ENCODE measurements at regions not wholly inside any gene's neighbourhood (a gene's known extent, or its start where the extent isn't known, plus 50 kb on each side); places are given as distances from the start of the nearest gene placed in this dataset.

GRCh38 chr14:53793790-53794505 is 162.7 kb downstream of the BMP4 start:
- no peak for DNase-seq

GRCh38 chr14:53792909-53793308 is 163.7 kb downstream of the BMP4 start:
- DNase-seq, result no peak

GRCh38 chr14:53790731-53791500 is 165.7 kb downstream of the BMP4 start:
- no peak for DNase-seq

GRCh38 chr14:53788566-53788965 is 168.1 kb downstream of the BMP4 start:
- DNase-seq, result no peak

GRCh38 chr14:53786045-53786444 is 170.6 kb downstream of the BMP4 start:
- DNase-seq, result no peak

- no peak for DNase-seq
Measured at GRCh38 chr14:53784688-53785087, 171.9 kb downstream of the BMP4 start.

- DNase-seq, result no peak
Measured at GRCh38 chr14:53783256-53783655, 173.4 kb downstream of the BMP4 start.

GRCh38 chr14:53780051-53780555 is 176.5 kb downstream of the BMP4 start:
- no peak for DNase-seq

GRCh38 chr14:53779301-53779700 is 177.3 kb downstream of the BMP4 start:
- no peak for DNase-seq

- DNase-seq, result no peak
Measured at GRCh38 chr14:53778263-53778662, 178.4 kb downstream of the BMP4 start.

- no peak for DNase-seq
Measured at GRCh38 chr14:53772936-53773335, 183.7 kb downstream of the BMP4 start.

- no peak for DNase-seq
Measured at GRCh38 chr14:53767566-53767965, 189.1 kb downstream of the BMP4 start.

- DNase-seq, result no peak
Measured at GRCh38 chr14:53766601-53767000, 190.0 kb downstream of the BMP4 start.

GRCh38 chr14:53766106-53766505 is 190.5 kb downstream of the BMP4 start:
- no peak for DNase-seq

GRCh38 chr14:53764846-53765245 is 191.8 kb downstream of the BMP4 start:
- DNase-seq, result no peak

- no peak for DNase-seq
Measured at GRCh38 chr14:53758141-53758540, 198.5 kb downstream of the BMP4 start.

- no peak for DNase-seq
Measured at GRCh38 chr14:53757732-53758131, 198.9 kb downstream of the BMP4 start.

GRCh38 chr14:53751650-53752049 is 205.0 kb downstream of the BMP4 start:
- DNase-seq, result no peak

- DNase-seq, result no peak
Measured at GRCh38 chr14:53748691-53749090, 207.9 kb downstream of the BMP4 start.

GRCh38 chr14:53744857-53745256 is 211.8 kb downstream of the BMP4 start:
- DNase-seq, result no peak

- no peak for DNase-seq
Measured at GRCh38 chr14:53743371-53743770, 213.3 kb downstream of the BMP4 start.

- no peak for DNase-seq
Measured at GRCh38 chr14:53742233-53742620, 214.4 kb downstream of the BMP4 start.

- no peak for DNase-seq
Measured at GRCh38 chr14:53741479-53742232, 215.0 kb downstream of the BMP4 start.

- no peak for DNase-seq
Measured at GRCh38 chr14:53740570-53740969, 216.1 kb downstream of the BMP4 start.
